ENCODE measurements at regions not wholly inside any gene's neighbourhood (a gene's known extent, or its start where the extent isn't known, plus 50 kb on each side); places are given as distances from the start of the nearest gene placed in this dataset.
A peak's percentile ranks its signal among the peaks of the same experiment; 100 is the strongest.
"Not testable (repeated sequence)": the region's sequence is repeated elsewhere in the genome, so short reads cannot be mapped to it uniquely, and the experiment has no call there.

DNA sequence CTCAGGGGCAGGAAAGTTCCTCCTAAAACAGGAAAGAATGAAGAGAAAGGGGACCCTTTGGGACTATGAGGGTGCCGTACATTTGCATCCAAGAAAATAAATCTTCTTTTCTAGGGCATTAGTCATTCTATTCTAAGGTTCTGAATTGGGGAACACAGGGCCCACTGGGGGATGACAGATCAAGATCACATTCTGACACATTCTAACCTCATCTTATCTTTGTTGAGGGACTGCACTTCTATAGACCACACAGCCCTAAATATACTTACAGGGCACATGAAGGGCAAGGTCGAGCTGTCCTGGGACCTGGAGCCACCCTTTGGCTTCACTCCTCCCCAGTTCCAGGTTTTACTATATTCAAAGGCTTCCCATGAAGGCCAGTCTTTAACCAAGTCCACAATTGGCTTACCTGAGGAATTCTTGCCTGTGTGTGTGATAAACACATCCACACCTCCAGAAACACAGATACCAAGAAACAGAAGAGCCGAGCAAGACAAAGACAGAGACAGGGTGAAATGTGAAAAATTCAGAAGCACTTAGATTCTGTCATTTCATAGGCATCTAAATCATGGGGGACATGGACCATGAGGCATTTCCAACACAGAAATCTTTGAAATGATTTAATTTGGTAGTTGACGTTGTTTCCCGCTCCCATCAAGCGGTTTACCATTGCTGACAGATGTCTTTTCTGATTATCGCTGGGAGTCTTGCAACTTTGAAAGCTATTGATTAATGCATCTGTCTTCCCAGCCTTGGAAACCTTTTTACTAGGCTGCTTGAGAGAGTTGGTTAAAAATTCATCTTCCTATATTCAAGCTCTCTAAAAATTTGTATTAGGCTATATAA, 75.8 kb downstream of the CCDC71L start:
- H3K4me3 ChIP-seq (ENCODE audit: low read depth, low read length): no peak overlapping the region
- DNase-seq (ENCODE audit: low read depth): no peak

DNA sequence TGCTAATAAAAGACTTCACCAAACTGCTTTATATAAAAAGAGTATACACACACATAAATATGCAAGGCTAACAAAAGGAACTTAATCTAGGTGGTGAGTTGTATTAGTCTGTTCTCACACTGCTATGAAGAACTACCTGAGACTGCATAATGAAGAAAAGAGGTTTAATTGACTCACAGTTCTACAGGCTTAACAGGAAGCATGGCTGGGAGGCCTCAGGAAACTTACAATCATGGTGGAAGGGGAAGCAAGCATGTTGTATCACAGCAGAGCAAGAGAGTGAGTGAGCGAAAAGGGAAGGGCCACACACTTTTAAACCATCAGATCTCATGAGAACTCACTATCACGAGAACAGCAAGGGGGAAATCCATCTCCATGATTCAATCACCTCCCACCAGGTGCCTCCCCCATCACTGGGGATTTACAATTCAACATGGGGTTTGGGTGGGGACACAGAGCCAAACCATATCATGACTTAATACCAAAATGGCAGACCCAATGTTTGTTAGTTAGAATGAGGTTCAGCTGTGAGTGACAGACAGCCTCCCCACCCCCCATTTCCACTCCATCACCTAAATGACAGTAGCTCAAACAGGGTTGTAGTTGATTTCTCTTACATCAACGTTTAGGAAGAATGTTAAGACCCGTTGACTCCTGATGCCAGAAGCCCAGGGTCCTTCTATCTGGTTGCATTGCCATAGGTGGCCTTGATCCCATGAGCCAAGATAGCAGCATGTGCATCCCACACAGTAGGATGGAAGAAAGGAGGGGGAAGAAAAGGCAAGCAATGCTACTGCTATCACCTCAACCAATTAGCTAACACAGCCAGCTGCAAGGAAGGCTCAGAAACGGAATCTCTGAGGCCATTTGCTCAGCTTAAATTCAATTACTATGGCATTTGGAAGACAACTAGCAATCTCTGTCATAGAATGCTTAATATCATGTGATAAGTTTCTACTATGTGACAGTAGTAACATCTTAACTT, 77.0 kb downstream of the CCDC71L start:
- DNase-seq (ENCODE audit: low read depth): no peak
- no peak overlapping the region for H3K4me3 ChIP-seq (ENCODE audit: low read depth, low read length)

DNA sequence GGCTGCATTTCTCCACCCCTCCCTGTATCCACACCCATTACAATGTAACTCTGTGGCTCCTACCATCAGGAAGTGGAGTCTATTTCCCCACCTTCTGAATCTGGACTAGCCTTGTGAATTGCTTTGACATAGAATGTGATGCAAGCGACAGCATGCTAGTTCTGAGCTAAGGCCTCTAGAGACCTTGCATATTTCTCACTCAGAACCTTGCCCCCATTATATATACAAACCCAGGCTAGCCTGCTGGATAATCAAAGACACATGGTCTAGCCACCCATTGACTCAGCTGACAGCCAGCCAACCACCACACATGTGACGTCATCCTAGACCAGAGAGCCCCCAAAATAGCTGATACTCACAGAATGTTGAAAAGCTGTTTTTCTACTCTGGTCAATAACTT, 77.9 kb downstream of the CCDC71L start:
- H3K4me3 ChIP-seq (ENCODE audit: low read depth, low read length): no peak overlapping the region
- peak; percentile 67 for DNase-seq (ENCODE audit: low read depth)

DNA sequence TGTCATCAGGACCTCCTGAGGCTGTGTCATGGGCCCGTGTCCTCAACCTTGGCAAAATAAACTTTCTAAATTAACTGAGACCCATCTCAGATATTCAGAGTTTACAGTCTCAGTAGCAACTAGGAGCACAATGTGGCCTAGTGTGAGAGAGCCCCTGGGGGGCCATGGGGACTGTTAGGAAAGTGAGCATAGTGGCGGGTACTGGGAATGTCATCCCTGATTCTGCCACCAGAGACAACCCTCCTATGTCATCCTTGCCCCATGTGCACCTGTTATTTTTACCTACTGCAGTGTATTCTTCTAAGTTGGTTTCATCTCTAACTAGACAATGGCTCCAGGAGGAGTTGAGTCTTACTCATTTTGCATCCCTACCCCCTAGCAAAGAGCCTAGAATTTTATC, 78.6 kb downstream of the CCDC71L start:
- no peak for DNase-seq (ENCODE audit: low read depth)
- H3K4me3 ChIP-seq (ENCODE audit: low read depth, low read length): no peak overlapping the region

DNA sequence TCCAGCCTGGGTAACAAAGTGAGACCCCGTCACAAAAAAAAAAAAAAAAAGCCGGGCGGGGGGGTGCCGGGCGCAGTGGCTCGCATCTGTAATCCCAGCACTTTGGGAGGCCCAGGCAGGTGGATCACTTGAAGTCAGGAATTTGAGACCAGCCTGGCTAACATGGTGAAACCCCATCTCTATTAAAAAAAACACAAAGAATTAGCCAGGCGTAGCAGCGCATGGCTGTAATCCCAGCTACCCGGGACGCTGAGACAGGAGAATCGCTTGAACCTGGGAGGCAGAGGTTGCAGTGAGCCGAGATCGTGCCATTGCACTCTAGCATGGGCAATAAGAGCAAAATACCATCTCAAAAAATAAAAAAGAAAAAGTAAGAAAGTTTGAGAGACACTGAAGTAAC, 81.9 kb downstream of the CCDC71L start:
- DNase-seq (ENCODE audit: low read depth); H3K4me3 ChIP-seq (ENCODE audit: low read depth, low read length): not testable (repeated sequence)

DNA sequence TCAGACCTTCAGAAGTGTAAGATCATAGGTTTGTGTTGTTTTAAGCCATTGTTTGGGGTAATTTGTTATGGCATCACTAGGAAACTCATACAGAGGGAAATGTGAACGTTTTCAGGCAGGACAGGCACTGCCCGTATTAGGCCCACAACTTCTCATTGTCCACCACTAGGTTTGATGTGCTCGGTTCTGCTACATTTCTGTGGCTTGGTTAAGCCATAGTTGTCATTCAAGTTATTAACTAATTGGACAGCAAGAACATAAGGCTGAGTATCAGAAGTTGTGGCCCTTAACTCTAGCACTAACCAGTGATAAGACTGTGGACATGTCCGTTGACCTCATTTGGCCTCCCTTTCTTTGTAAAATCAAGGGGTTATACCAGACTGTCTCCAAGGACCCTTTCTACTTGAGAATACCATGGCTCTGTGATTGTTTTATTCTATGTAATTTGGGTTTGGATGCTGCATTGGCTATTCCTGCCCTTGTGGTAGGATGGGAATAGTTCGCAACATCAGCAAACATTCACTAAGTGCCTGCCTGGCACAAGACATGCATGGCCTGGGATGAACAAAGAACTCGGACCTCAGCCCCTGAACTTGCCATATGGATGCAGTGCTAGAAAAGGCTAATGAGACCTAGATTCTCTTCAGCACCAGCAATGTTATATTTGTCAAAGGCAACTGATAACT, 85.7 kb downstream of the CCDC71L start:
- no peak overlapping the region for H3K4me3 ChIP-seq (ENCODE audit: low read depth, low read length)
- no peak for DNase-seq (ENCODE audit: low read depth)

DNA sequence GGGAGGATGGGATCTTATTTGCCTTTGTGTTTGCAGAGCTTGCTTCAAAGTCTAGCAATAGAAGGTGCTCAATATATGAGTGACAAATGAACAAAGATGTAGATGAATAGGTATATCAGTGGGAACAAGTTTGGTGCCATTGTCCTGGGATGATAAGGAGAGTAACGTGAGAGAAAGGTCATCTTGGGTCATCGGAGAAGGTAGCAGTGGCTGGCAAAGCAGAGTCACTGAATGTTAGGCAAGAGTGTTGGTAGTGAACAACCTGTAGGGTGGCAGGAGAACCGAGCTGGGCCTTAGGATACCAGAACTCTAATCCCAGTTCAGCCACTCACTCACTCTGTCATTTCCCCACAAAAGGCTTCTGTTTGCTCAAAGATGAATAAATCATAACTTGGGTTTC, 87.2 kb downstream of the CCDC71L start:
- no peak for DNase-seq (ENCODE audit: low read depth)
- H3K4me3 ChIP-seq (ENCODE audit: low read depth, low read length): no peak overlapping the region

DNA sequence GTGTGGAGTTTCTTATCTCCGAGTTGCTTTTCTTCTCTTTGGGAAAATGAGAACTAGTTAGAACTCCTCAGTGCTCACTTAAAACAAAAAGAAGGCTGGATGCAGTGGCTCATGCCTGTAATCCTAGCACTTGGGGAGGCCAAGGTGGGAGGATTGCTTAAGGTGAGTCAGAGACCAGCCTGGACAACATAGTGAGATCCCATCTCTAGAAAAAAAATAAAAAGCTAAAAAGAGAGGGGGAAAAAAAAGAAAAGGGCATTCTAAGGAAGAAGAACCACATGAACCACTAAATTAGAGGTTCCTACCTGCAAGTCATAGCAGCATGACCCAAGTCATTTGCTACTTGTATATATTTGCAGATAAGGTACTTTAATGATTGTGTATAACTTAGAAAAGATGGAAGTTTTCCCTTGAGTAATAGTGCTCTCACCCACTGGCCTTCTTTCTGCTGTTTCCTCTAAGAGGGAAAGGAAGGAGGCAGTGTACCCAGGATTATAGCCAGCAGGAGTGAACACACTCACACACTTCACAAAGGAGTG, 87.8 kb downstream of the CCDC71L start:
- no peak overlapping the region for H3K4me3 ChIP-seq (ENCODE audit: low read depth, low read length)
- DNase-seq (ENCODE audit: low read depth): no peak

DNA sequence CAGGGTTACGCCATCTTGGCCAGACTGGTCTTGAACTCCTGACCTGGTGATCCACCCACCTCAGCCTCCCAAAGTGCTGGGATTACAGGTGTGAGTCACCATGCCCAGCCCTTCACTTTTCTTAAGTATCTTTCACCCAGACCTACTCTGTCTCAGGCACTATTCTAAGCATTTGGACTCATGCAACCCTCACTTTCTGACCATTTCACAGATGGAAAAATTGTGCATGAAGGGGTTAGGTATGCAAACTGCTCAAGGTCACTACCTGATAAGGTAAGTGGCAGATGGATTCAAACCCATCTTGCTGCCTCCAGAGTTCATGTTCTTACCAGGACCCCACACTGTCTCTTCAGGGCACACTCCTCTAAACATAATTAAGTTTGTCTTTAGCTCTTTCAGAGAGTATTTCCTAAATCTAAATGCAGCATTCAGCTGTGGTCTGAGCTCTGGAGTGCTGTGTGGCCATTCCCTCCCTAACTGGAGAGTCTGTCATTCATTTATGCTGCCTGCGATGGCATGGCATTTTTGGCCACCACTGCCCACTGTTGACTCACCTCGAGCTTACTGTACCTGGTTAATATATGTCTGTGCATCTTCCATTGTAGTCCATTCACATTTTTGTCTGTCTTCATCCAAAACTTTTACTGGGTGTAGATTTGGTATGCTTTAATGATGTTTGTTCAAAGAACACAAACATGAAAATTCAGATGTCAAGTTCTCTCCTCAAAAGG, 88.4 kb downstream of the CCDC71L start:
- H3K4me3 ChIP-seq (ENCODE audit: low read depth, low read length): no peak overlapping the region
- DNase-seq (ENCODE audit: low read depth): no peak

DNA sequence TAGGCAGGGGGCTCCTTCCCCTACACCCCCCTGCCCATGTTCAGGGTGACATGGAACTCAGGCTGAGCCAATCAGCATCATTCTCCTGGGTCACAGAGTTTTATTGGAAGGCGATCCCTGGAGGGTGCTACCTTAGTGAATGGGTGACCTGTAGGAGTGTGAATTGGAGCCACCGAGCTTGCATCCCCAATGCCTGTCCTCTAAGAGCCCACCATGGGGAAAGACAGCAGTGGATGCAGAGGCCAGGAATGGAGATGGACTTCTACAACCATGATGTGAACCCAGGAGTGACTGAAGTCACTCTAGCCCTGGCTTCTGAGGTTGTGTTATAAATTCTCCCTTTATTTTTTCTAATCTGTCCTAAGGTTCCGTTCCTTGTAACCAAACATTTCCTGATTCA, 89.4 kb downstream of the CCDC71L start:
- H3K4me3 ChIP-seq (ENCODE audit: low read depth, low read length): no peak overlapping the region
- DNase-seq (ENCODE audit: low read depth): no peak

DNA sequence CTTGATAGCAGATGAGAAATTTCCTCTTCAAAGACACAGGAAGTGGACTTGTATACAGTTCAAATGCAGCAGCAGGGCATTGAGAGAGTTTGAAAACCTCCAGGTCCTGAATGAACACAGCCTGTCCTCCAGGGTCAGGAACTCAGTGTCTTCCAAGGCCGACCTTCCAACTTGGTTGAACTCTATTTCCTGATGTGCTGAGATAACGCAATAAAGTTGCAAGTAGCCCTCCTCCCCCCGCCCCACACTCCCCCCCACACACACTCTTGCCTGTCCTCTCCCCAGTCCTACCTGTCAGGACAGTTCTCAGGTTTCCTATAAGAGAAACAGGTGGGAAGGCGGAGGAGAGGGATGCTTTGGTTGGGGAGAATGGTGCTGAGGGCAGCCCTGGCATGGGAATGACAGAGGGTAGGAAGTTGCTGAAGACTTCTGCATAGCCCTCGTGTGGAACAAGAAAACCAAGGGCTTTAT, 90.0 kb downstream of the CCDC71L start:
- no peak for DNase-seq (ENCODE audit: low read depth)

DNA sequence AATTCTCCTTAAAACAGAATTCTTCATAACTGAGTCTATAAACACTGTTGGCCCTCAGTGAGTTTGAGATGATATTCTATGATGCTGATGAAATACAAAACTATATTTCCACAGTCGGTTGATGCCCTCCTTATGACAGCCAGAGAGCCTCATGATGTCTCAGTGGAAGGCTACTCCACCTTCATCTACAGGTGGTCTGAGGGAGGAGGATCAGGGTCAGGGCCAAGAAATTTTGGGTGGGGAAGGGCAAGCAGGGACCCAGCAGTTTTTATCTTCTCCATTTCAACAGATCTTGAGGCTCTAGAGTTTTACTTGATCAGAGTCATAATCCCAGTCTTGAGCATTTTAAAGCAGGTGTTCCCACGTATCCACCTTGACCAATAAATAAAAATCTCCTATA, 90.8 kb downstream of the CCDC71L start:
- no peak overlapping the region for H3K4me3 ChIP-seq (ENCODE audit: low read depth, low read length)
- no peak for DNase-seq (ENCODE audit: low read depth)

More for the DNA sequence above, 90.0 kb downstream of the CCDC71L start:
- no peak overlapping the region for H3K4me3 ChIP-seq (ENCODE audit: low read depth, low read length)

DNA sequence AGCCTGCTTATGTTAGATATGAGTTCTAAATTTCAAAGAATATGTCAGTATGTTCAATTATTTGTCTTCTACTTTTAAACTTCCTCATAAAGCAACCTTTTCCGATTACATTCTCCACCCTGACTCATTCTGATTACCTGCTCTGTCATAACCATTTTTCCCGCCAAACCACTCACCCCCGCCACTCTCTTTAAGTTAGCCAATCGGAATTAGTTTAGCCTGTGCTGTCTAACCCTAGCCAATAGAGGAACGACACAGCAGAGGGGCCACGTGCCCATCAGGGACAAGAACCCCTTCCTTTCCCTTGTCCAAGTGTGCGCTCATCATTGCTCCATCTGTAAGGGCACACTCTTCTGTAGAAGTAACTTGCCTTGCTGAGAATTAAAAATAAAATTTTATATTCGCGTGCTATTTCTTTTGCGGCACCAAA, 91.4 kb downstream of the CCDC71L start:
- DNase-seq (ENCODE audit: low read depth): no peak
- H3K4me3 ChIP-seq (ENCODE audit: low read depth, low read length): no peak overlapping the region

DNA sequence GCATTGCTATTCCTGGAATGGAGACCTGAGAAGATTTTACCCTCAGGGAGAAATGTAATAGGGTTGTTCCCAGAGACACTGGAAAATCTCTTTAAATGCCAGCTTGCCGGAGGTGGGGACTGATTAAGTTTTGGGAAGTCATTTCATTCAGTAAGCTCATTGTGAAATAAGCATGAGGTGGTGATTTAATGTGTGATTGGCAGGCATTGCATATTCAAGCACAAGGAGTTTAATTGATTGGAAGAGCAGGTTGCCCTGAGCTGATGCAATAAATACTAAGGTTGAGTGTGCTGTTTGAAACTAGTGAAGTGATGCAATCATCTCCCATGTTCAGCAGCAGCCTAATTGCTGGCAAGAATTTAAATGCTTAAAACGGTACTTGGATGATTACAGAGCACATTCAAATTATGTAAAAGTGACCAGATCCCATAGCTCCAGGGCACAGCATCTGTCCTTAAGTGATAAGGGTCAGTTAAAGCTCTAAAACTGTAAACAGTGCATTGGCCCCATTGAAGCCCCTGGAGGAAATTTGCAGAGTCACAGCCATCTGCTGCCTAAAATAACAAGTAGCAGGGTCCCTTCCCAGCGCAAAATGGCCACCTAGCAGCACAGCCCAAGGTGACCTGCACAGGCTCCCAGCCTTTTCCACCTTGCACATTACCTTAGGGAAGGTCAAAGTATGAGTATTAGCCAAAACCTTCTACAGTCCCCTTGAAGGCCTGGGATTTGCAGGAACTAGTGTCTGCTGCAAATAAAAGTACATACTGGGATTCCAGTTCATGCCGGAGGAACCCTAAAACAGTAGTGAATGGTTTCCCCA, 92.1 kb downstream of the CCDC71L start:
- DNase-seq (ENCODE audit: low read depth): peak; percentile 83
- H3K4me3 ChIP-seq (ENCODE audit: low read depth, low read length): no peak overlapping the region

DNA sequence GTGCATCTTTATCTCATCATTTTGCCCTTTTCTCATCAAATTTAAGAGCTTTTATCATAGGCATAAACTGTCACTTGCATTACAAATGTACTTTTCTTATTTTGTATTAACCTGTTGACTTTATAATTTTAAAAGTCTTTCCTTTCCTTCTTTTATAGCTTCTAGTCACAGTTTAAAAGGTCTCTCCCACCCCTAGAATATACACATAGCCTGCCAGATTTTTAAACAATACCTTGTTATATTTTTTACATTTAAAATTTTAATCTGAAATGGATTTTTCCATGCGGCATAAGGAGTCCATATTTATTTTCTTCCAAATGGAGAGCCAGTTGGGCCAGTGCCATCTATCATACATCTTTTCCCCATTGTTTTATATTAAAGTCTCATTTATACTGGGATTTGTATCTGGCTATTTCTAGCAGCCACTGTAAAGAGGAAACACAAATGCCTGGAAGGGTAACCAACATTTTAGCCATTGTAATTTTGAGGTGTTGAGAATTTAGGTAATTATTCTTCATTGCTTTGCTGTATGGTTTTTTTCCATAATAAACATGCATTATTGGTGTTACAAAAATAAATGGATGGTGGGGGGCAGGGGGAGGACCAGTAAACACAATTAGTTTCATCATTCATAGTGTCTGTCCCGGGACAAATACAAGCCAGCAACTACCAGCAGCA, 92.8 kb downstream of the CCDC71L start:
- H3K4me3 ChIP-seq (ENCODE audit: low read depth, low read length): no peak overlapping the region
- no peak for DNase-seq (ENCODE audit: low read depth)

DNA sequence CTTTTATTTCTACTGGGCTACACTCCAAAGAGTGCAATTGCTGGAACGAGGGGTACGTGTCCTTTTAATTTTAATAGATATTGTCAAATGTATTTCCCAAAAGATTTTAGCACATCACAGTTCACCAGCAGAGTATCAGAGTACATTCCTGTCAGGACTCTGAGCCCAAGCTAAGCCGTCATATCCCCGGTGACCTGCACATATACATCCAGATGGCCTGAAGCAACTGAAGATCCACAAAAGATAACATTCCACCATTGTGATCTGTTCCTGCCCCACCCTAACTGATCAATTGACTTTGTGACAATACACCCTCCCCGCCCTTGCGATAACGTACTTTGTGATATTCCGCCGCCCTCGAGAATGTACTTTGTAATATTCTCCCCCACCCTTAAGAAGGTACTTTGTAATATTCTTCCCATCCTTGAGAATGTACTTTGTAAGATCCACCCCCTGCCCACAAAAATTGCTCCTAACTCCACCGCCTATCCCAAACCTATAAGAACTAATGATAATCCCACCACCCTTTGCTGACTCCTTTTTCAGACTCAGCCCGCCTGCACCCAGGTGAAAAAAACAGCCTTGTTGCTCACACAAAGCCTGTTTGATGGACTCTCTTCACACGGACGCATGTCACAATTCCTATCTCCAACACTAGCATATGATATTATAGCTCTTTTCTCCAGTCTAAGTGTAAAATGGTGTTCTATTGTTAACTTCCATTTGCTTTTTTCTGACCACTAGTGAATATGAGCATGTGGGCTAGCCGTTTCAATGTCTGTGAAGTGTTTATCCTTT, 93.6 kb downstream of the CCDC71L start:
- H3K4me3 ChIP-seq (ENCODE audit: low read depth, low read length); DNase-seq (ENCODE audit: low read depth): not testable (repeated sequence)

DNA sequence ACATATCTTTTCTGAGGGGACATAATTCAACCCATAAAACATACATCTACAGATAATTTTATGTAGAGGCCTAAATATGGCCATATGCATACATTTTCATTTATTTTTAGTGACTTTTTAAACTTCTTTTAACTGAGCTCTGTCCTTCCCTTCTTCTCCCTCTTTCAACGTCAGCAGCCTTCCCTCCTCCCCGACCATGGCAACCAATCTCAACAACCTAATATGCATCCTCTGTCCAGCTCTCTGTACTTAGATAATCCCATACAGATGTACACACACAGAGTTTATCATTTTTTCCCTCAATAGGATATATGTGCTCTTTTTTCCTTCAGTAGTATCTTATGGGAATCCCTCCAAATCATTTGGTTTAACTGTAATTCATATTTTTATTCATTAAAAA, 94.3 kb downstream of the CCDC71L start:
- no peak overlapping the region for H3K4me3 ChIP-seq (ENCODE audit: low read depth, low read length)

More for the DNA sequence above, 94.3 kb downstream of the CCDC71L start:
- no peak for DNase-seq (ENCODE audit: low read depth)
